HG02884 (cell line): ENCODE measurements at regions not wholly inside any gene's neighbourhood (a gene's known extent, or its start where the extent isn't known, plus 50 kb on each side); places are given as distances from the start of the nearest gene placed in this dataset.
"Not testable (repeated sequence)": the region's sequence is repeated elsewhere in the genome, so short reads cannot be mapped to it uniquely, and the experiment has no call there.

Experiments
- ATAC-seq: cut with Tn5 transposase; IDR thresholded peaks from one replicate; pipeline ENCODE4 v1.9.1; 2021; ENCODE audit warnings: mild to moderate bottlenecking, moderate library complexity; ENCODE audit not compliant: unreplicated experiment

- ATAC-seq = peak; percentile 74
These were observed 224.2 kb downstream of the RCHY1 start for GRCh38 chr4:75289914-75290582.

DNA sequence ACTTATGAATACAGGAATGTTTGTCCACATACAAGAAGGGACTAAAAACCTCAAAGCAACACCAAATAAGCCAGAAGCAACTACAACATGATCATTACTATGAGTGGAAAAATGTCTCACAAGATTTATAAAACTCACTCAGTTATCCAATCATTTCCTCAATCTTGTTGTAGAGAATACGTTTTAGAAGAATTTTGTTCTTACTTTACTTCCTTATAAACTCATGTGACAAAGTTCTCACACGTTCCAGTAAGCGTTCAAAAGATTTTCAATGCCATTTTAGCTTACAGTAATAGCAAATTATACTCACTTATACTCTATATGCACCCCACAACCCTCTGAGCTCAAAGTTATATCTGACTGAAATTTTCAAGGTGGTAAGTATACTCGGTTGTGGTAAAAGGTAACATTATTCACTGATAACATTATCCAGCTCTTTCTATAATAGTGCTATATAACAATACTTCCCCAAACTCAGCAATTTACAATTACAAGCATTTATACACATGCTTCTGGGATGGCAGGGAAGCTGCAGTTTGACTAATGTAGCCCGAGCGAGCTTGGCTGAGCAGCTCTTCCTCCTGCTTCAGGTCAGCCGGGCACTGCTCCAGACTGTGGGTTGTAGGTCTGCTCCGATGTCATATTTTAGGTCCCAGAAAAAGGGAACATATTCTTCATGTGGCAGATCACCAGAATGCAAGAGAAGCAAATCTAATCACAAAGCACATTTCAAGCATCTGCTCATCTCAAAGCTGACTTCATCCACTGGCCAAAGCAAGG, 226.3 kb downstream of the RCHY1 start:
- ATAC-seq = no peak

DNA sequence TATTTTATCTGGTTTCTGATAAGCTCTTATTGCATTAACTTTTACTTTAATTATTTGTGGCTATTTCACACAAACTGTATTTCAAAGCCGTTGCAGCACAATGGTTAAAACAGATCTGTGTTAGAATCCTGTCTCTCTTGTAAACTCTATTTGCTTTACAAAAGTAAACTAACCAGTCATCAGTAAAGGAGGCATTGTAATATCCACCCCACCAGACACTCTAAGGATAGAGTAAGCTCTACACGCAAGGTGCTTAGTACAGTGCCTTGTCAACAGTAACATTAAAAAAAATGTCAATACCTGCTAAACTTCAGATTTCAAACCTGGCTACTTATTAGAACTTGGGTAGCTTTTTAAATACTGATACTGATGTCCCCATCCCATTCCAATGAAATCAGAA, 228.4 kb downstream of the RCHY1 start:
- no peak for ATAC-seq

- no peak for ATAC-seq
These were observed 229.4 kb downstream of the RCHY1 start for GRCh38 chr4:75284831-75285230.

GRCh38 chr4:75280461-75280860, 233.7 kb downstream of the RCHY1 start:
- ATAC-seq = not testable (repeated sequence)

GRCh38 chr4:75259306-75259705, 254.9 kb downstream of the RCHY1 start:
- ATAC-seq = no peak

DNA sequence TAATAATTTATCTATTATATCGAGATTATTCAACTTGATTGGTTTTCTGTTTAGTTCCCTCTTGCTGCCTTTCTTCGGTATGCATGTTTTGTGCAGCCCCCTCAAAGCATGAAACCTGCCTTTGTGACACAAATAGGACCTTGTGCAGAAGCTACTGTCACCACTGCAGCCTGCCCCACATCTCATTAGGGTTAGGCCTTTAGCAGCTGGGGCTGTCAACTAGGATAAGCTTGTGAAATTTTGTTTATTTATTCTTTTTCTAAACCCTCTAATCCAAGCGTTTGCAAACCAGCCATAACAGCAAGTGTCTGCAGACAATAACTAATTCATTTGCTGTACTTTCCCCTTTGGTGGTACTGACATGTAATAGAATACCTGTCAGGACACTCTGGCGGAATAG, 258.9 kb downstream of the RCHY1 start:
- ATAC-seq = no peak

DNA sequence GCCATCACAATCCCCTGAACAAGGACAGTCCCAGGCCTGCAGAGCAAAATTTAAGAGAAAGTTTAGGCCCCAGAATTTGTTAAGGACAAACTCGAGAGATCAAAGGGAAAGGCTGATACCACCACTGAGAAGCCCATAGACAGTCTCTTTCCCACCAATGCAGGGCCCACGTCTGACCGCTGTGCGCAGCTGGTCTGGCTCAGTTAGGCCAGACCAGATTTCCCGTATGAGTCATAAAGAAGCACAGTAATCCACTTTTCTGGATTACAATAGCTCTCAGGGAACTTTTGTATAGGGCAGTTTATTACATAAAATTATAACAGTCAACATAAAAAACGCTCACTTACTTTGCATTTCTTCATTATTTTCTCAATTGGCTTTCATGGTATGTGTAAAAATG, 259.5 kb downstream of the RCHY1 start:
- no peak for ATAC-seq

GRCh38 chr4:75253094-75253493, 261.1 kb downstream of the RCHY1 start:
- ATAC-seq = not testable (repeated sequence)

DNA sequence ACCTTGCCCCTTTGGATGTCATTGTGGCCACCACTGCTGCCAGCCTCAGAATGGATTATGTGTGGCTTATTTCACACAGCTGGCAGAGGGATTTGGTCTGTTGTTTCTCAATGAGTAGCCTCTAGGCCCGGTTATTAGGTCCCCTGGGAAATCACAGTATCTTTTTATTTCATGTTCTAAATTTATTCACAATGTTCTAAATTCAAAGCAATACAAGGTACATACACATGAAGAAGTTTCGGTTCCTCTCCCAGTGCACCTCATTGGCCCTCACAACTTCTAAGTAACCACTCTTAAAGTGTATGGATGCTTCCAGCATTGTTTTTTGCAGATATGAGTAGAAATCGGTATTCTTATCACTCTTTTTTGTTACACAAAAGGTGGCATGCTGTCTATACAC, 262.7 kb downstream of the RCHY1 start:
- ATAC-seq = peak; percentile 92

- no peak for ATAC-seq
These were observed 264.5 kb downstream of the RCHY1 start for GRCh38 chr4:75249739-75250138.

GRCh38 chr4:75248770-75249407, 265.3 kb downstream of the RCHY1 start:
- ATAC-seq = no peak

GRCh38 chr4:75244325-75244724, 269.9 kb downstream of the RCHY1 start:
- ATAC-seq = no peak

DNA sequence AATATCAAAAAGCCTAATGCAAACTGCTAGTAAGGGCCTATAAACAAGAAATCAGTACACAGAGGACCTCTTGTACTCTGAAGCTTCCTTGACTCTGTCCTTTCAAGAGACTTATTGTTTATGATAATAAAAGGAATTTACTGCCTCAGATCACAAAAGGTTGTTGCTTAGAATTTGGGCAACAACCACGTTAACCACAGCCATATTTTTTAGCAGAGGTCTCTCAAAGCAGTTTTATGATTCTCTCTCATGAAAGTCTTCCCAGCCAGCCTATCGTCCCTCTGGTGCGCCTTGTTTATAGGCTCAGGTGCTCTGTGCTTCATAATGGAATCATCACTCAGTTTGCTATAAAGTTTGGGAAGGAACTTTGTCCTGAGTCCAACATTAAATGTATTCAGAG, 270.6 kb downstream of the RCHY1 start:
- ATAC-seq = no peak

DNA sequence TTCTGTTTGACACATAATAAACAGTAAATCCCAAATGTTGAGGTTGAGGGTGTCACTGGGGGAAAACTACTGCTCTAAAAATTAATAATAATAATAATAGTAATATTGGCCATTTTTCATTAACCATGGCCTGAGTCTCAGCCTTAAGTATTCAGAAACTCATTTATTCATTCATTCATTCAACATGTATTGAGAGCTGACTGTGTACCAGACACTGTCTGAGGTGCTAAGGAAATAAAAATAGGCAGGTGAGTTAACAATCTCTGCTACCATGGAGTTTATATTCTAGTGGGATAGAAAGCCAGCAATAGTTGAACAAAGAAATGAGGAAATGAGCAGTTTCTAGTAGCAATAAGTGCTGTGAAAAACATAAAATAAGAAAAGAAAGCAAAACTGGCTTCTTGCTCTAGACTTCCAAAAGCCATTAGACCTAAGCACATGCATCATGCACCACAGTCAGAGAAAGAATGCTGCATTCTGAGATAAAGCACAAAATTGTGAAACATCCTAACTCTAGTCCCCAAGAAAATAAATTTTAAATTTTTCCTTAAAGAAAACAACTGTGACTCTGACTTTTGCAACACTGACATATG, 278.7 kb downstream of the RCHY1 start:
- ATAC-seq = peak; percentile 98

DNA sequence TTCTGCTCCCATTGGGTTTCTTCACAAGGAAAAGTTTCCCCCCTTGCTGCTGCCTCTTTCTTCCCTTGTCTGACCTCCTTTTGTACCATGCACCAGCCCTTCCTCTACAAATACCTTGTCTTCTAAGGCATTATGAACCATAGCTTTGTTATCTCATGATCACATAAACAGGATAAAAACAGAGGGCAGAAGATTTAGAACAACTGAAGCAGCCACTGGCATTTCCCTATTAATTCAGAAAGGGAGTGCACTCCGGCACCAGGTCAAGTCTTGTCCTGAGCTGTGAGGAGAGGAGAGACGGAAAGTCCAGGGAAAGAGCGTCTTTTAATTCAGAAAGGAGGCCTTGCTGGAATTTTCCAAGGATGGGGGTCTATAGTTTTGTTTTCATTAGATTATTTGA, 281.7 kb downstream of the RCHY1 start:
- ATAC-seq = no peak

- ATAC-seq = peak; percentile 89
These were observed 284.2 kb downstream of the RCHY1 start for GRCh38 chr4:75229806-75230570.

DNA sequence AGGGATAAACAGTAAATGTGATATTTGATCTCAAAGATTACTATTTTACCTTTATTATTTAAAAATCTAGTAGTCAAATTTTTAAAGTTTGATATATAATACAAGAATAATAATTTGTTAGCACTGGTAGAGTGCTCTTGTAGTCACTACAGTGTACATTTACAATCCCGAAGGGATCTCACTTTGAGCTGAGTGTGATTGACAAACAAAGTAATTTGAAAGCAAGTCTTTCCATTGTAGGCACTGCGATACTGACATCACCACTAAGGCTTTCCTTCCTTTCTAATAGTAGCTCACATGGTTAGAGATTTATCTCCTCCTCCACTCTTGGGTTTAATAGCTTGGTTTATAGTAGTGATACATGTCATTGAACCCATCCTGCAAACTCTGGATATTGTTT, 280.6 kb downstream of the PARM1 start:
- no peak for ATAC-seq

DNA sequence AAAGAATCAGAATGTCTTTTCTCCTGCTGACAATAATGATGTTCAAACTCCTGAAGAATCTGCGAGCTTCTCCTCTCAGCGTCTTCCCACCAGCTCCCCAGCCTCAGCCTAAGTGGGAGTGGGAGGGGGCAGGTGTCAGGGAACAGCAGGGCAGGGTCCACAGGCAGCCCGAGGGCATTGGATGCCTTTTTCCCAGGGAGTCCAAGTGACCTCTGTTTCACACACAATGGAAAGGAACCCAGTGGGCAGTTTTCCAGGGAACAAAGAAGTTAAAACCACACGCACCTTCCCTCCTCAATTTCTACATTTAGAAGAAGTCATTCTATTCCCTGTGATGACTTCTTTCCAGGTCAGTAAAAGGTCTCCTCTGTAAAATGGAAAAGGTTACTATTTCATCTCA, 278.5 kb downstream of the PARM1 start:
- ATAC-seq = no peak

DNA sequence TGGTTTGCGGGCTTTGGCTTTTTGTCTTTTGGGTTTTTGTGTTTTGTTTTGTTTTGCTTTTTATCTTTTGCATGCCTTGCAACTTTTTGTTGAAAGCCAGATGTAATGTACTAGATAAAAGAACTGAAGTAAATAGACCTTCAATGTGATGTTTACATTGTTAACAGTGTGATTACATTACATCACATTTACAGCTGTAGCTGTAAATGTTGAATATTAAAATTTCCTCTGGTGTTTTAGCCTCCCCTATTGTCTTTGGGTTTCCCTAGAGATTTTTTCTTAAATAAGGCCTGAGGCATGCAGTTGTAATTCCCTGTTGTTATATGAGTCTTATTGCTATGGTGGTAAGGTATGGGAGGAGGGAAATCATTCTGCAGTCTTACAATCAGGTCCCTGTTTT, 275.0 kb downstream of the PARM1 start:
- ATAC-seq = no peak

GRCh38 chr4:75195111-75195510, 262.2 kb downstream of the PARM1 start:
- no peak for ATAC-seq
